ENCODE measurements at regions not wholly inside any gene's neighbourhood (a gene's known extent, or its start where the extent isn't known, plus 50 kb on each side); places are given as distances from the start of the nearest gene placed in this dataset.

- DNase-seq (ENCODE audit: low read depth), result no peak
- in situ Hi-C loops (cut with HindIII; ENCODE audit: low pct_unique_long_range_greater_than_20kb, low sequenced_read_pairs), result no loop called here
Observed at GRCh38 chr19:33894787-33895186, 98.1 kb downstream of the KCTD15 start.

- in situ Hi-C loops (cut with HindIII; ENCODE audit: low pct_unique_long_range_greater_than_20kb, low sequenced_read_pairs), result no loop called here
- DNase-seq (ENCODE audit: low read depth), result no peak
Observed at GRCh38 chr19:33895366-33895765, 98.7 kb downstream of the KCTD15 start.

- DNase-seq (ENCODE audit: low read depth), result no peak
- in situ Hi-C loops (cut with HindIII; ENCODE audit: low pct_unique_long_range_greater_than_20kb, low sequenced_read_pairs), result no loop called here
Observed at GRCh38 chr19:33898062-33898677, 101.5 kb downstream of the KCTD15 start.

- no peak for DNase-seq (ENCODE audit: low read depth)
- in situ Hi-C loops (cut with HindIII; ENCODE audit: low pct_unique_long_range_greater_than_20kb, low sequenced_read_pairs), result no loop called here
Observed at GRCh38 chr19:33900817-33901216, 104.1 kb downstream of the KCTD15 start.

- DNase-seq (ENCODE audit: low read depth), result no peak
- in situ Hi-C loops (cut with HindIII; ENCODE audit: low pct_unique_long_range_greater_than_20kb, low sequenced_read_pairs), result no loop called here
Observed at GRCh38 chr19:33902395-33902794, 105.7 kb downstream of the KCTD15 start.

GRCh38 chr19:33902802-33903488, 106.3 kb downstream of the KCTD15 start:
- in situ Hi-C loops (cut with HindIII; ENCODE audit: low pct_unique_long_range_greater_than_20kb, low sequenced_read_pairs), result no loop called here
- DNase-seq (ENCODE audit: low read depth), result peak; percentile 16

GRCh38 chr19:33903489-33903850, 106.8 kb downstream of the KCTD15 start:
- in situ Hi-C loops (cut with HindIII; ENCODE audit: low pct_unique_long_range_greater_than_20kb, low sequenced_read_pairs), result no loop called here

GRCh38 chr19:33904681-33905080, 108.0 kb downstream of the KCTD15 start:
- no peak for DNase-seq (ENCODE audit: low read depth)
- in situ Hi-C loops (cut with HindIII; ENCODE audit: low pct_unique_long_range_greater_than_20kb, low sequenced_read_pairs), result no loop called here

More at GRCh38 chr19:33903489-33903850, 106.8 kb downstream of the KCTD15 start:
- no peak for DNase-seq (ENCODE audit: low read depth)

- DNase-seq (ENCODE audit: low read depth), result no peak
- in situ Hi-C loops (cut with HindIII; ENCODE audit: low pct_unique_long_range_greater_than_20kb, low sequenced_read_pairs), result no loop called here
Observed at GRCh38 chr19:33905473-33905936, 108.8 kb downstream of the KCTD15 start.

GRCh38 chr19:33905937-33906577, 109.4 kb downstream of the KCTD15 start:
- in situ Hi-C loops (cut with HindIII; ENCODE audit: low pct_unique_long_range_greater_than_20kb, low sequenced_read_pairs), result no loop called here
- no peak for DNase-seq (ENCODE audit: low read depth)

- DNase-seq (ENCODE audit: low read depth), result no peak
- in situ Hi-C loops (cut with HindIII; ENCODE audit: low pct_unique_long_range_greater_than_20kb, low sequenced_read_pairs), result no loop called here
Observed at GRCh38 chr19:33906578-33907335, 110.1 kb downstream of the KCTD15 start.

GRCh38 chr19:33910922-33911321, 114.3 kb downstream of the KCTD15 start:
- in situ Hi-C loops (cut with HindIII; ENCODE audit: low pct_unique_long_range_greater_than_20kb, low sequenced_read_pairs), result no loop called here
- DNase-seq (ENCODE audit: low read depth), result no peak

- in situ Hi-C loops (cut with HindIII; ENCODE audit: low pct_unique_long_range_greater_than_20kb, low sequenced_read_pairs), result no loop called here
- DNase-seq (ENCODE audit: low read depth), result no peak
Observed at GRCh38 chr19:33914599-33914998, 117.9 kb downstream of the KCTD15 start.

- no peak for DNase-seq (ENCODE audit: low read depth)
- in situ Hi-C loops (cut with HindIII; ENCODE audit: low pct_unique_long_range_greater_than_20kb, low sequenced_read_pairs), result no loop called here
Observed at GRCh38 chr19:33916792-33917191, 120.1 kb downstream of the KCTD15 start.

GRCh38 chr19:33919291-33919690, 122.6 kb downstream of the KCTD15 start:
- in situ Hi-C loops (cut with HindIII; ENCODE audit: low pct_unique_long_range_greater_than_20kb, low sequenced_read_pairs), result no loop called here
- DNase-seq (ENCODE audit: low read depth), result no peak

- DNase-seq (ENCODE audit: low read depth), result no peak
- in situ Hi-C loops (cut with HindIII; ENCODE audit: low pct_unique_long_range_greater_than_20kb, low sequenced_read_pairs), result no loop called here
Observed at GRCh38 chr19:33921165-33921564, 124.5 kb downstream of the KCTD15 start.

GRCh38 chr19:33926306-33926705, 129.6 kb downstream of the KCTD15 start:
- no peak for DNase-seq (ENCODE audit: low read depth)
- in situ Hi-C loops (cut with HindIII; ENCODE audit: low pct_unique_long_range_greater_than_20kb, low sequenced_read_pairs), result no loop called here

GRCh38 chr19:33927789-33928457, 131.3 kb downstream of the KCTD15 start:
- DNase-seq (ENCODE audit: low read depth), result no peak
- in situ Hi-C loops (cut with HindIII; ENCODE audit: low pct_unique_long_range_greater_than_20kb, low sequenced_read_pairs), result no loop called here
